Epidermal melanocyte (primary cell): ENCODE measurements at regions not wholly inside any gene's neighbourhood (a gene's known extent, or its start where the extent isn't known, plus 50 kb on each side); places are given as distances from the start of the nearest gene placed in this dataset.

Experiments used
- DNase-seq: peaks from one replicate; pipeline ENCODE4 v3.0.0; 2011; ENCODE audit warnings: low spot score; ENCODE audit not compliant: insufficient read length

DNA sequence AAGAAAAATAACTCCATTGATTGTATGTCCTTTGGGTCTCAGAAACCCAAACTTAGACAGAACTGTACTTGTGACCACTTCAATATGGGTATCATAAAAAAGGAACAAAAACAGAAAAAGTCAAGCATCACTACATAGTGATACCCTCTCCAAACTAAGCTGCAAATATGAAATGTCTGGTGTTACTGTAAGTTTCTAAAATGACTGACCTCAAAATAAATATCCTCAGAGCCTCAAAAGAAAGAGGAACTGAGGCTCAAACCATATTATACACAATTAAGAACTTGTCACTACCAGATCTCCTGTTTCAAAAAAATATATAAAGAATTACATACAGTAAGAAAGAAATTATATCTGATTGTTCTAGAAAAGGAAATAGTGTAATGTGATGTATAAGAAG is 787.9 kb upstream of the KLHL1 start:
- no peak for DNase-seq

DNA sequence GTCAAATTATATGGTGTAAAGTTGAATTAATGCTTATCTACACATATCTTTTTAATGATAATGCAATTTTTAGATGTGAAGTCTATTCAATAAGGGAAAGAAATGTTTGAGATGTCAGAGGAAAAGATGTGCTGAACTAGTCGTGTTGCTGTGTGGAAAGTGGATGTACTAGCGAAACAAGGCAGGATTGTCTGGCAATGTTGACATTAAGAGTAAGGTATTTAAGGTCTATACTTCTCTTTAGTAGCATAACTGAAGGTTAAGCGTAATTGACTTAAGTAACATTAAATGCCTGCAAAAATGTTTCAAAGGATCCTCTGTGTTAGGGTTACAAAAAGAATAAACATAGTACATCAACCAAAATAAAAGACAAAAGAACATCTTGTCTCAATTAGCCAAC is 787.3 kb upstream of the KLHL1 start:
- DNase-seq, result no peak

DNA sequence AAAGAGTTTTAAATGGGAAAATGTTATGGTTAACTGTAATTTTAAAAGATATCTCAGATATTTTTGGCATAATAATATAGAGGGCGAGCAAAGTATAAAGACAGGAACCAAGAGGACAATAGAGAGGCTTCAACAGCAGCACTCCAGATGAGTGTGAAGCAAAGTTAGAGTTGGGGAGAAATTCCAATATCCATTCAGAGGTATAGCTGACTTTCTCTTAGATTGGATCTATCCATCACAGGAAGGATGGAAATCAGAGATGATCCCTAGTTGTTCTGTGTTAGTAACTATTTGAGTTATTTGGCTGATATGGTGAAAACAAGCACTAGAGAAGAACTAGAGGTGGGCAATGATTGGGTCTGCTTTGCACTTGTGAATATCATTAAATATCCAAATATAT is 786.0 kb upstream of the KLHL1 start:
- DNase-seq, result no peak

DNA sequence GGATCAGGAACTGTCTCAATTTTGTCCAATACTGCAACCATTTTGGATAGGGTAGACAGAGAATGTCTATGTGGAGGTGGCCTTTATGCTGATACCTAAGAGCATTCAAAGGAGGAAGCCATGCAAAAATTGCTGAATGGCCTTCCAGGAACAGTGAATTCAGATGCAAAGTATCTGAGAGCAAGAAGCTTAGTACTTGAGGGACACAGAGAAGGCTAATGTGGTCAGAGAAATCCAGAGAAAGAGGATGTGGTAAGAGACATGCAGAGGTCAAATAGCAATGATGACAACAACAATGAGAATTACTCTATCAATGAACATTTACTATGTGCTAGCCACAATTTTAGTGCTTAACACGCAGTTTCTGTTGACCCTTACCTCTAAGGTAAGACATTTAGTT is 785.6 kb upstream of the KLHL1 start:
- no peak for DNase-seq

DNA sequence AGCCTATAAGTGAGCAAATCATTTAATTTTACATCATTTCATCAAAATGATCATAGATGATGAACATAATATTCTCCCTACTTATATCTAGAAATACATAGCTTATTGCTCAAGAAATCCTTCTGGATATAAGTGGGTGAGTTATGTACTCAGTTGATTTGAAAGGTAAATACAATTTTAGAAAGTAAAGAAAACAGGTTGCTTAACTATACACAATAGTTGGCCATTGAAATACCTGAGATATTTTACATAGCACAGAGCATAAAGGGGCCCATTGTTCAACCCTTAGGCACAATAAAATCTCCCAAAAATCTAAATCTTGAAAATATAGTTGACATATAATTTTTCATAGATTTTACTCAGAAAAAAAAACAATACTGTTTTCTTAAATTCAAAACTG is 782.0 kb upstream of the KLHL1 start:
- no peak for DNase-seq

DNA sequence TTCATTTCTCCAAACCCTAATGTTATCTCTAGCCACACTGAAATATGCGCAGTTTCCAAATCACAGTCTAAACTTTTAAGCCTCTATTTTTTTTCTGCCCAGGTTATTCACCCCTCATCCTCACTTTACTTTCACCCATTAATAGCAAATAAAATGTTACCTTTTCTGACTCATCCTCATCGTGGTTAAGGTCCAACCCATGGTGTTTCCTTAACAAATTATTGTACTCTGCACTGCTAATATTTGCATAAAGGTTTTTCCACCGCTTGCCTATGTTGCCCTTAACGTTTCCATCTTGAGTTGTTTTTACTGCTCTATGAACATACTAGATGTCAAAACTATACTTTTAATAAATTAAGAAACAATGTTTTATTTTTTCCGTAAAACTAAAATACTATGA is 780.9 kb upstream of the KLHL1 start:
- DNase-seq, result no peak

DNA sequence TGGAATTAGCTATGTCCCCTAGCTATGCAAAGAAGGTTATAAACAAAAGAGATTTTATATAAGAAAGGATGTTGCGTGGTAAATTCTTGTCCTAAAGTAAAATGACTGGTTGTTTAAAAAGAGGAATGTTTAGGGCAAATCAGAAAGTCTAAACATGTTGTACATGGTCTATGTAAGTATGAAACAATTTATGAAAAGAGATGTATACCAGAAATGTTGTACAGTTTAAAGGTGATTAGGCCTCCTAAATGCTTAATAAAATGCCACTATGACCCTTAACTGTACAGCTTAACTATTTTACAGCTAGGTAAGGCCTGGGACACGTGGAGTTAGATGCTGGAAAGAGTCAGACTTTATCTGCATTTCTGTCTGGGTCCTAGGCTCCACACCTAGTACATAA is 775.9 kb upstream of the KLHL1 start:
- DNase-seq, result no peak

DNA sequence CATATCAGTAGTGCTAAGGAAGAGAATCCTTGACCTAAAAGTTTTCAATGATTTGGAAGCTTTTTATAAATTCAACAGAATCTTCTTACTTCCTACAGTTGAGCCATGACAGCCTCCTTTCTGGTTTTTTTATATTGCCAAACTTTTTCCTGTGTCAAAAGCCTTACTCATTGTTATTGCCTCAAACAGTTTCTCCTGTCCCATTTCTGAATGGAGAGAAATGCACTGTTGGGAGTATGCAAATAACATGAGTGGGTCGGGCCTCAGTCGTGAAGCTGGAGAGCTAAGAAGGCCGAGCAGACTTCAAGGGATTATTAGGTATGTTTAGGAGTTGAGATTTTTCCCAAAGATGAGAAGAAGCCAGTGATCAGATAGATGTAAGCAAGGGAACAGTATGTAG is 766.4 kb upstream of the KLHL1 start:
- DNase-seq, result no peak

DNA sequence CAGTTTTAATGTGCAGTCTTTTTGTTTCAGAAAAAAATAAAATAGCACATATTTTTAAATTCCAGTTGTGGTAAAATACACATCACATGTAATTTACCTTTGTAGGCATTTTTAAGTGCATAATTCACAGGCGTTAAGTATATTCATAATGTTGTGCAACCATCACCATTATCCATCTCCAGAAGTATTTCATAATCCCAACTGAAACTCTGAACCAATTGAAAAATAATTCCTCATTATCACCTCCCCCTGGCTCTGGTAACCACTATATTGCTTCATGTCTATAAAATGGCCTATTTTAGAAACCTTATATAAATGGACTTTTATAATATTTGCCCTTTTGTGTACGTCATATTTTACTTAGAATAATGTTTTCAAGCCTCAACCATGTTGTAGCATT is 756.5 kb upstream of the KLHL1 start:
- no peak for DNase-seq

DNA sequence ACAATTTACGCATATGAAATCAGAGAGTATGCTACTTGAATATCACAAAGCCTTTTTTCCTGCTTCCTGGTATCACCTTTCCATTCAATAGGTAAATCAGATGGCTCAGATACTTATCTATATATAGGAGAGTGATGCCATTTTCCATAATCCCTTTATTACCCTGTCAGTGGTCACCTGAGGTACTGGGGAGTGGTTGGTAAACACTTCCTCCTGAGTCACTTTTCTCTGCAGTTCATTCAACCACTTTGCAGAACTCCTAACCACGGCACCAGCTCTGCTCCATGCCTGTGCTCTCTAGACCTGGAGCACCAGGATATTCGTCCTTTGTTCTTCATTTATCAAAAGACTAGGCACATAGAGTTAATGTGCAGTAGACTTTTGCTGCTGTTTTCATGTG is 748.5 kb upstream of the KLHL1 start:
- DNase-seq, result no peak

DNA sequence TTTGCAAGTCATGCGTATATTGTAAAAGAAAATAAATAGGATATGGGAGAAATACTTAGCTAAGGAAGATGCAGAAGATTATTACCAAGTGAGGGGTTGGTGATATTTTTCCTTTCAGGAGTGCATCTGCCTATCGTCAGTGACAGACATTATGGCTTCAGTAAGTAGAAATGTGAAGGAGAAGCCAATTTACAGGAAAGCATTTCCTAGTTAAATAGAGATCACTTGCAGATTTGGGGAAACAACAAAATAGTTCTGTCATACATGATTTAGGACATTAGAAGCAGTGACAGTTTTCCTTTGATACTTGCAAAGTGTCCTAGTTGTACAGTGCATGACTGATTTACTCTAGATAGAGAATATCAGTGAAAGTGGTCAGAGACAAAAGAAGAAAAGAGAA is 747.8 kb upstream of the KLHL1 start:
- no peak for DNase-seq

DNA sequence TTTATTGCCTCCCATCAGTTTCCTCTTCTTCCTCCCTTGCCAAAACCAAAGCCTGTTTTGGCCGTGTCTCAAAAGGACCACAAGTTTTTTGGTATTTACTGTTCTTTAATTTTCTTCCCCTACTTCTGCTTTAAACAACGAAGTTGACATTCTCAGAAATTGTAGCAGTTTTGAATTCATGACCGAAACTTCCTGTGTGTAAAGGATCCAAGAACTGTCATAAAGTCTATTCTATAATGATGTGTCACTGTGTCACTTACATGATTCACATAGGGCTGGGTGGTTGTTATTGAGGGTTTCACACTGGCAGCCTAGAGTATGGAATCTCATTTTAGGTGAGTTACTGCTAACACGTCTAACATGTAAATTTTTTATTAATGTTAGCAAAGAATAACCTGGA is 741.0 kb upstream of the KLHL1 start:
- no peak for DNase-seq

DNA sequence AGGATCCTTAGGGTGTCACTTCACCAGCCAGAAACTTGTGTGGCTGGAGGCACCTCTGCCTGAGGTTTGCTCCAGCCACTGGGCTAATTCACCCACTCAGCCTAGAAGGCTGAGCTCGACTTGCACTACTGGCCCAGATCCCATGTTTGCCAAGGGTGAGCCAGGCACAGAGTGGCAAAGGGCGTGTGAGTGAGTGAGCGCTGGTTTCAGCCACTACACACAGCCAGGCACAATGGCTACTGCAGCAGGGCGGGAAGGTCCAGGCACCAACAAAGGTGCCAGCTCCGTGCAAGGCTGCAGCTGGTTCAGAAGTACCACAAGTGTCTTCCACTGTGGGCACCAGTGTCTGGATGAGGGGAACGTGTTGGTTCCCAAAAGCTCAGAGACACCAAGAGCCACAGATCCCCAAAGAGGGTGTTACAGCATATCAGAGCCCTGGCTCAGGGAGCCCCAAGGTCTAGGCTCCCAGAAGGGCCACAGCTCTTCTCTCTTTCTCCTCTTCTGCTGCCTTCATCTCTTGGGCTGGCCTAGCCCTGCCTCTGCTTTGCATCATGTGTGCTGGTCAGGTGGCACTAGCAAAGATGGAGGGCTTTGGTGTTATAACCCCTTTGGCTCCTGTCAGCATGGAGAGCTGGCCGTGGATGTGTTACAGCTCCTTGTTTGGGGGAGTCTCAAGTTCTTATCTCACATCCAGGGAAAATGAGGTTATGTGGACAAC is 736.3 kb upstream of the KLHL1 start:
- DNase-seq, result no peak

DNA sequence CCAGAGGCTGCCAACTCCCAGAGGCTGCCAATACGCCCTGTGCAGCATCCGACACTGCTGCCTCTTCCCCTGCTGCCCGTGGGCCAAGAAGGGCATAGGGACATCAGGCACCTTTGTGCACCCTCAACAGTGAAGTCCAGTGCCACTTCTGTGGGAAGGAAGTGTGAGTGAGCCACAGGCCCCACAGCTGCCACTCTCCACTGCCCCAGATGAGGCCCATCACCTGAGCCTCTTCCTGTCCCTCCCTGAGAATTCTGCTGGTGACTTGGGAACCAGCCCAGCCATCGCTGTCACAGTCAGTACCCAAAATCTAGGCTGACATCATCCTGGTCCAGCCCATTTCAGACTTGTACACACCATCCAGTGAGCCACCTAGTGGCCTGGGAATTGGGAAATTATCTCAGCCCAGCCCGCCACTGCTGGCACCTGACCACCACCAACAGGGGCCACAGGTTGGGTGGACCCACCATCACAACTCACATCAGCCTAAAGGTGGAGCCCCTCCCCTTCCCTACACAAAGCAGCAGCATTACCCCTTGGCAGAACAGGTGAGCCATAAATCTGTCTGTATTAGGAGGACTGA is 733.9 kb upstream of the KLHL1 start:
- DNase-seq, result no peak

DNA sequence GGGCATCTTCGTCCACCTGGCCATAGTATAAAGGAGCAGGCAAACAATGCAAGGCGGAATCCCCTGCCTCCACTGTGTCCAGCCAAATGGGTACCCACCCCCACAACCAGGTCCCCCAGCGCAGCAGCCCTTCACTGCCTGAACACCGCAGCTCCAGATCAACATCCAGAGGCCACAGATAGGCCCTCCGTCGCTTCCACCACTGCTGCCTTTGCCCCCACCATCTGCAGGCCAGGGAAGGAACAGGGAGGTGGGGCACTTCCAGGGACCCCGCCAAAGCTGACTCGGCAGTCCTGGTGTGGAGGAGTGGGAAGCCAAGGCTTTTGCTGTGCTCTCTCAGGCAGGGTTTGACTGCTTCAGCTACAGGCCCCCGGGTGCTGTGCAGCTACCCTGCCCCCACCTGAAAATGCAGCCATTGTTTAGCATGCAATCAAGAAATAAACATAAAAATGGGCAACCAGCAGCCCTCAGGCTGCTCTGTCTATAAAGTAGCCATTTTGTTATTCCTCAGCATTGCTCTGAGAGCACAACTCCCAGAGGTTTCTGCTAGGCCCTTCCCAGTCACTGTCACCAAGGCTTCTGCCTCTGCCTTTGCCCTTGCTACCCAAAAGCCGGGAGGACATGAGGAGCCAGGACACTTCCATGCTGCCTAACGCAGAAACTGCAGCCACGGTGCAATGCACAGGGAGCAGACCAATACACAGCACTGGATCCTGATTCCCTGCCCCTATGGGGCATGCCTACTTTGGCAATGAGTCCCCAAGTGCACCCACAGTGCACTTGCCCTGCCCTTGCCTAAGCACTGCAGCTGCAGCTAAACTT is 733.2 kb upstream of the KLHL1 start:
- no peak for DNase-seq

DNA sequence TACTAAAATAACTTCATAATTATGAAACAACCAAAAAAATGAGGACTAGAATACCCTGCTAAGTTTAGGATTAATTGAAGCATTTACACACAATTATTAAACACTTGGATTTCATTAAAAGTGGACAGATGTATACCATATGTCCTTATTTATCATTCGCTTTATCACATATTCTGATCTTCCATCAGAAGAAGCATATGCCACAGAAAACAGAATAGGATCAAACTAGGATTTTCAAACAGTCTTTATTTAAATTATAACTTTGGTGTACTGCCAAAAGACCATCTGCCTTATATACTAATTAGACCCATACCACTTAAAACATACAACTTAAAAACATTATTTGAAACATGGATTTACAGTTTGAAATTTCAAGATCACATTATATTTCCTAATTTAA is 727.1 kb upstream of the KLHL1 start:
- no peak for DNase-seq

DNA sequence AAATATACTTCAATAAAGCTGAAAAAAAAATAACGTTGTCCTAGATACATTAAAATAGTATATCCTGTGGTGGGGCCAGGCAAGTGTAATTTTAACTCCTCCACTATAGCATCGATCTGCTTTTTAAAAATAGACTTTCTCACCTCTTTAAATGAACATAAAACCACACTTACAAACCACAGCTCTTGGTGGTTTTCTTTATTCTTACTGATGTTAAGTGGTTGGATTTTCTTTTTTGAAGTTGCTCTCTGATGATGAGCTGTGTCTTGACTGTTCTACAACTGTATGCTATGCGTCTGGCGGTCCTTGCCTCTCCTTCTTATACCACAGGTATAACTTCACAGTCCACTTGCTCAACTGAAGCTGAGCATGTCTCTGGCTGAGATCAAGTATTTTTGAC is 721.5 kb upstream of the KLHL1 start:
- DNase-seq, result no peak

DNA sequence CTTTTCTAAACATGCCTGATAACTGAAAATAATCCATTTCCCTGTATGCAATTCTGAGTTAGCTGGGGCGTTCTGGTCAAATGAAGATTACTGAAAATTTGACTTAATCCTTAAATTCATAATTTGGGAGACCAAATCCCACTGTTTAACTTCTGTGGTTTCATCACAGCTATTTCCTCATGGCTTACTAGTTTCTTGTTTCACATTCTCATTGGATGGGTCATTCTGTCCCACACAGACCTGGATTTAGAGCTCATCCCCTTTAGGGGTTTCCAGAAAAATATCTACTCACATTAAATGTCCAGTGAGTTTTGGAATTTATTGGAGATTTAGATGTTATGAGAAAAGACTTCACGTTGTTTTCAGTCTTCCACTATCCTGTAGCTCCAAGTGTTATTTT is 709.3 kb upstream of the KLHL1 start:
- no peak for DNase-seq

DNA sequence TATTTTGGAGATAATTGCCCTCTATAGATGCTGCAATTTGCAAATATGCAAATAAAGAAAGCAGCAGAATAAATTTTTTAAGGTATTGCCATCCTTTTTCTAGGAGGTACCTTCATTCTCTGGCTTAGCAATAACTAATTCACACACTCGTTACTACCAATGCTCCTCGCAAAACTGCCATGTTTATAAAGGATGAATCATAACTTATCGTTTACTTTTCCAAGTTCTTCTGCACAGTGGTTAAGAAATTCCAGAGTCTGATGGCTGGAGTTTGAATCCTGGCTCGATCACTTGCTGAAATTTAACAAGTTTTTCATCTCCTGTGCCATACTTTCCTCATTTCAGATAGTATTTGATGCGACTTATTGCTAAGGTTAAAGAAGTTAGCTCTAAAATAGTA is 708.6 kb upstream of the KLHL1 start:
- DNase-seq, result no peak

DNA sequence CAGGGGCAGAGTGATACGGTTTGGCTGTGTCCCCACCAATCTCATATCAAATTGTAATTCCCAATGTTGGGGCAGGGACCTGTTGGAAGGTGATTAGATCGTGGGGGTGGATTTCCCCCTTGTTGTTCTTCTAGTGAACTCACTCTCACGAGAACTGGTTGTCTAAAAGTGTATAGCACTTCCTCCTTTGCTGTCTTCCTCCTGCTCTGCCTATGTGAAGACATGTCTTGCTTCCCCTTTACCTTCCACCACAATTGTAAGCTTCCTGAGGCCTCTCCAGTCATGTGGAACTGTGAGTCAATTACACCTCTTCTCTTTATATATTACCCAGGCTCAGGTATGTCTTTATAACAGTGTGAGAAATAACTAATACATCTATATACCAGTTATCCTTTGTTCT is 706.4 kb upstream of the KLHL1 start:
- no peak for DNase-seq

DNA sequence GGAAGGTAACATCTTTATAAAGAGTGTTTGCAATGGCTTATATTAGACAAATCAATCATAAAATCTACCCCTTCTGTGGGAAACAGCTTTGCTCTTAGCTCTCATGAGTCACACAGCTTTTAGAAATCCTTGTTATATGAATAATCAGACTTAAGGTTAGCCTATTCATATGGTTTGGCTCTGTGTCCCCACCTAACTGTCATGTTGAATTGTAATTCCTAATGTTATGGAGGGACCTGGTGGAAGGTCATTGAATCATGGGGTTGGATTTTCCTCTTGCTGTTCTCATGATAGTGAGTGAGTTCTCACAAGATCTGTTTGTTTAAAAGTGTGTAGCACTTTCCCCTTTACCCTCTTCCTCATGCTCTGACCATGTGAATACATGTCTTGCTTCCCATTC is 704.2 kb upstream of the KLHL1 start:
- DNase-seq, result no peak

DNA sequence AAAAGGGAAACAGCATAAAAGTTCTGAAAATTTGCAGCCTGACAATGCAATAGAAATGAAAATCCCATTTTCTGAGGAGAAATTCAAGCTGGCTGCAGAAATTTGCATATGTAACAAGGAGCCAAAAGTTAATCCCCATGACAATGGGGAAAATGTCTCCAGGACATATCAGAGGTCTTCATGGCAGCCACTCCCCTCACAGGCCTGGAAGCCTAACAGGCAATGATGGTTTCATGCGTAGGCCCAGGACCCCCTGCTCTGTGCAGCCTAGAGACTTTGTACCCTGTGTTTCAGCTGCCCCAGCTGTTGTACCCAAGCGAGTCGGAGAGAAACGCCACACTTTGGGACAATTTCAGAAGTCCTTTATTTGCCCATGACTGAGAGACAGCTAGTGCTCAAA is 701.3 kb upstream of the KLHL1 start:
- DNase-seq, result no peak

DNA sequence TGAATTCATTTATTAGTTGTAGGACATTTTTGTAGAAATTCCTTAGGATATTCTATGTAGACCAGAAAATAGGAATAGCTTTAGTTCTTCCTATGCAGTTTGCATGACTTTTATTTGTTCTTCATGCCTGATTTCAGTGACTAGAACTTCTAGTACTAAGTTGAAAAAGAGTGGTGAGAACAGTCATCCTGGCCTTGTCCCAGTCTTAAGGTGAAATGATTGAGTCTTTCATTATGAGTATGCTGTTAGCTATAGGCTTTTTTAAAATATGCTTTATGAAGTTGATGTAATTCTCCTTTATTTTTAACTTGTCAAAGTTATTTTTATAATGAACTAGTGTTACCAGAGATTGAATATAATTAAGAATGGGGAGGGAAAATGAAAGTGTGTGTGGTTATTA is 690.1 kb upstream of the KLHL1 start:
- DNase-seq, result no peak
